IPS-NIHi7 (cell line): ENCODE measurements at regions not wholly inside any gene's neighbourhood (a gene's known extent, or its start where the extent isn't known, plus 50 kb on each side); places are given as distances from the start of the nearest gene placed in this dataset.

ENCODE experiments used
- DNase-seq: peaks from one replicate; pipeline ENCODE4 v3.0.0; 2012; ENCODE audit warnings: mixed read lengths; ENCODE audit errors: extremely low spot score

DNA sequence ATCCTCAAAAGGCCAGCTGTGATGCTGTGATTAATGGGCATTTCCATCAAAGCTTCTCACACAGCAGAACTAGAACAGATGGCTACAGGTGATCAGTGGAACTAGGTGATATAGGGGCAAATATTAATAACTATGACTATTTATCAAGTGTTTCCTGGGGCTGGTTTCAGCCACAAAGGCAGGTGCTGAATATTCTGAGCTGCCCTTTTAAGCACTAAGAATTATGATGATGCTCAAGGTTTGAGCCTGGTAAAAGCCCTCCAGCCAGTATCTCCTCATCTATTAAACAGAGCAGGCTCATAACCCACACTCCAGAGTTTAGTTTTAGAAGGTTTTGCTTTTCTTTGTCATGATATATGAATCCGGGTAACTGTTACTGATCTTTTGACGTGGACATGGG, 129.5 kb upstream of the ACP3 start:
- no peak for DNase-seq

DNA sequence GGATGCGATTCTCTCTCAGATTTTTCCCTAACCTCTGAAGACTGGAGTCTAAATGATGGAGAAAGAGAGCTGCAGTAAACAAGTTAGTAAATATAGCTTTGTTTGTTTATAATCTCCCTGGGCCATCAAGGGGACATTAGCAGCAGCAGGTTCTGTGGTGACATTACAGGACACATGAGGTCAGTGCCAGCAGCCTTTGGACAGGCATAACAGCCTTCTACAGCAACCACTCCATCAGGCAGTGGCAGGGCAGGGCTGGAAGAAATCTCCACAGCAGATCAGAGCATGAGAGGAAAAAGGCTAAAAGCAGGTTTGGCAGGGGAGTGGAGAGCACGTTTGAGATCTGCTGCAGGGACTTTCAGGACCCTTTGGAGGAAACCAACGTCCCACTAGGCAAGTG, 127.6 kb upstream of the ACP3 start:
- DNase-seq = no peak

DNA sequence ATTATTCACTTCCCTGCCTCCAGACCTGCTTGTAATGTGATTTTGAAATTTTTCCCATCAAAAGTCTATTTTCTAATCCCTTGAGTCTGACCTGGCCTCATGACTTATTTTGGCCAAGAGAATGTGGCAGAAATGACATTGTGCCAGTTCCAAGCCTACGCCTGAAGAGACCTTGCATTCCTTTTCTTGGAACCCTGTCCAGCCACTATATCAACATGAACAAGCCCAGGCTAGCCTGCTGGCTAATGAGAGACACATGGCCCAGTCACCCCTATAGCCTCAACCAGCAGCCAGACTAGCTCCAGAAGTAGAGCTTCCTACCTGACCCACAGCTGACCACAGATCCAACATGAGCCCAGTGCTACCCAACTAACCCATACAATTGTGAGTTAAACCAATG, 121.1 kb upstream of the ACP3 start:
- no peak for DNase-seq

- no peak for DNase-seq
Measured at GRCh38 chr3:132198516-132198915, 118.7 kb upstream of the ACP3 start.

DNA sequence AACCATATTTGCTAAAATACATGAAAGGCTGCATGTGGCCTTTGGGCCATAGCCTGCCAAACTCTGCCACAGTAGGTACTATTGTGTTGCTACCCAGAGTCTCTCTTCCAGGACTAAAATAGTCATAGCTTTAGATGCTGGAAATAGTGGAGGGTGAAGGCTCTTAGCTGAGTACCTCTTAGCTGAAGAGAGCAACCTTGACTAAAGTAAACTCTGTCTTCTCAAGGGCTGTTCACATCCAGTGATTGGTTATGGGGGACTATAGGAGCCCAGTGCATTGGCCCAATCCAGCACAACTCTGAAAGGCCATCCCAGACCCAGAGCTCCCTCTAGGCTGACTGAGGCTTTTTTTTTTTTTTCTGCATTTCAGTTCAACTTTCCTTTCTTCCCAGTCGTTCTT, 117.8 kb upstream of the ACP3 start:
- peak; percentile 11 for DNase-seq

- no peak for DNase-seq
Measured at GRCh38 chr3:132202586-132202985, 114.6 kb upstream of the ACP3 start.

- DNase-seq = no peak
Measured at GRCh38 chr3:132203889-132204596, 113.2 kb upstream of the ACP3 start.

GRCh38 chr3:132205609-132206008, 111.6 kb upstream of the ACP3 start:
- no peak for DNase-seq

GRCh38 chr3:132209855-132210254, 107.4 kb upstream of the ACP3 start:
- no peak for DNase-seq

DNA sequence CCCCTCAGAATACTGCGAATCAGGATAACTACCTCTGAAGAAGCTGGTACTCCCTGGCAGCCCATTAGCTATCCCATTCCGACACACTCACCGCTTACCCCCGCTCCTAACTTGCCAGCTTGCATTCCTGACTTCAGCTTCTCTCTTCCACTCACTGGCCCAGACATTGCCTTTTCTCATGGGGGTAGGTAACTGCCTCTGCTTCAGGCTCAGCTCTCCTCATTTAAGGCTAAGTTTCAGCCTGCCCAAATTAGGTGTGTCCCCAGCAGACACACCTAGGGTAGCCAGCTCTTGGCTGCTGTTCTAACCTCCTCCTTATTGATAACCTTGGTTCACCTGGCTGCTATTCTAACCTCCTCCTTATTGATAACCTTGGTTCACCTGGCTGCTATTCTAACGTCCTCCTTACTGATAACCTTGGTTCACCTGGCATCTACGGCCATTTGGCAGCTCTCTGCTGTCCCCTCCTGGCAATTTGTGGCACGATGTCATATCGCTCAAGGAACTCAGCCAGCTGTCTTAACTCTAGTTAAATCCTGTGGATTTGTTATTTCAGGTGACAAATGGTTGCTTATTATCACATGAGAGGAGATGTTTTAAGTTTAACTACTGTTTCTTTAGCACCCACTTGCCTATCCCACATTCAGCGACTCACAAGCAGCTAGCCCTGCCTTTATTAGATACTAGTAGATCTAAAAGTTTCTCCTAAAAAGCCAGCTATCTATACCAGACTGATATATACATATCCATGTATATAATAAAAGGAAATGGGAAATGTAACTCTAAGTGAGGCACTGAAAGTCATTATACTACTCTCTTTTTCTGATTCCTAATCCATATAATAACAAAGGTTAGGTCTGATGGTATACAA, 106.5 kb upstream of the ACP3 start:
- peak; percentile 75 for DNase-seq

DNA sequence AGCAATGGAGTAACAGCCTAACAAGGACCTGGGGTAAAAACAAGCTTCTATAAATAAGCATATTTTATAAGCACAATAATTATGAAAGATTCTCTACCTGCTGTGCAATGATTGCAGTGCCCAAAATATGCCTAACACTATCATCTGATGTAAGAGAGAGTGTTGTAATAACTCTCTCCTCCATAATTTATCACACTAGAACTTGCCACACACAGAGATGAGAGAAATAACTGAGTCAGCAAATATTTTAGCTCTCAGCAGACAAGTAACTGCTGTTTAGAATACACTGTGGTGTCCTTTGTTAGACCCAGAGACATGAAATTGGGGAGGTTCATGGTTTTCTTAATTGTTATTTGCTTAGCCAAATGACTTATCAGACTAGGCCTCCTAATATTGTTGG, 105.3 kb upstream of the ACP3 start:
- DNase-seq = no peak

GRCh38 chr3:132218817-132219755, 98.1 kb upstream of the ACP3 start:
- no peak for DNase-seq

GRCh38 chr3:132220986-132221385, 96.2 kb upstream of the ACP3 start:
- no peak for DNase-seq

DNA sequence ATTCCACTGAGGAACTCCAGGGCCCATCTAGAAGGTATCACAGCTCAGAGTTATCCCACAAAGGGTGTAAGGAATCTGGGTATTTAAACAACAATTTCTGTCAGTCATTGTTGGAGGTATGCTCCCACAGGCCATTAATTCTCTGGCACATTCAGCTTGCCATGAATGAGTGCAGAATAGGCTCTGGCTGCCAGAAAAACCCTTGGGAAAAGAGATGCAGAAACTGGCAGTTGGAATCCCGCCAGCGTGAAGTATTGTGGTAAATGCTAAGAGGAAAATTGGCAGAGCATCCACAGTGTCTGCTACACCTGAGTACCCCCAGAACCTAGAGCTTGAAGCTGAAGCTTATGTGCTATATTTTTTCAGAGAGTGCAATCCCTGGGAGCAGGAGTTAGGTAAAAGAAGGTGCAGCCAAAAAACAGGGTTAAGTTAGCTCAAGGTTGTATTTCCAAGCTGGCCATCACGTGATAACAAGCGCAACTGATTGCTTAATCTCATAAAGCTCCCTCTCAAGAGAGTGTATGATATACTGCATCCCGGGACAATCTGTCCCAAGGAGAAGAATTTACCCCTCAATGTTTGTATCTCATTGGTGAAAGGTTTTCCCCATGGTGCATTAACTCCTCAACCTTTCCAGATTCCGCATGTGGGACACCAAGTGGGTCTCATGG, 94.2 kb upstream of the ACP3 start:
- no peak for DNase-seq

DNA sequence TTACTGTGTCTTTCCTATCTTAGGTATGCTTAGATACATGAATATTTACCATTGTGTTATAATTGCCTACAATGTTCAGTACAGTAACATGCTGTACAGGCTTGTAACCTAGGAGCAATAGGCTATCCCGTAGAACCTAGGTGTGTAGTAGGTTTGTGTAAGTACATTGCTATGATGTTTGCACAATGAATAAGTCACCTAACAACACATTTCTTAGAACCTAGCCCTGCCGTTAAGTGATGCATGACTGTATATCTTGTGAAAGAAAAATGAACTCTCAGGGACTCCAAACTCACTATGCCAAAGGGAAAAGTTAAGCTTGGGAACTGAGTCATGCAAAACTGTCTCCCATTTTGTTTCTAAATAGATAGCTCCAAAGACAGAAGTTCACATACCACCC, 91.5 kb upstream of the ACP3 start:
- DNase-seq = no peak

DNA sequence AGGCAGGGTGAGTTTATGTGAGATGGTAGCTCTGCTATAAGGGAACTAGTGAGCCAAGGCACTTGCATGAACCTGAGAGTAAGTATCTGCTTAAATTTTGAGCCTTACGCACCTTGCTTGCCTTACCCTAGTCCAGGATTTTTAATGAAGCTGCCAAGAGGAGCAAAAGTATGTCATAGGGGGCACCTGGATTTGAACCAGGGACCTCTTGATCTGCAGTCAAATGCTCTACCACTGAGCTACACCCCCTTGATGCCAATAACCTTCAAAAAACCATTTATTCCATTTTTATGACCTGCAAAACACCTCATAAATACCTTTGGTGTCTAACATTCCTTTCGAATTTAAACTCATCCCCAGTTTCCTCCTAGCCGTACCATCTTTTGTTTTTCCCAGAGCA, 88.3 kb upstream of the ACP3 start:
- DNase-seq = no peak

- DNase-seq = no peak
Measured at GRCh38 chr3:132229641-132230040, 87.6 kb upstream of the ACP3 start.

DNA sequence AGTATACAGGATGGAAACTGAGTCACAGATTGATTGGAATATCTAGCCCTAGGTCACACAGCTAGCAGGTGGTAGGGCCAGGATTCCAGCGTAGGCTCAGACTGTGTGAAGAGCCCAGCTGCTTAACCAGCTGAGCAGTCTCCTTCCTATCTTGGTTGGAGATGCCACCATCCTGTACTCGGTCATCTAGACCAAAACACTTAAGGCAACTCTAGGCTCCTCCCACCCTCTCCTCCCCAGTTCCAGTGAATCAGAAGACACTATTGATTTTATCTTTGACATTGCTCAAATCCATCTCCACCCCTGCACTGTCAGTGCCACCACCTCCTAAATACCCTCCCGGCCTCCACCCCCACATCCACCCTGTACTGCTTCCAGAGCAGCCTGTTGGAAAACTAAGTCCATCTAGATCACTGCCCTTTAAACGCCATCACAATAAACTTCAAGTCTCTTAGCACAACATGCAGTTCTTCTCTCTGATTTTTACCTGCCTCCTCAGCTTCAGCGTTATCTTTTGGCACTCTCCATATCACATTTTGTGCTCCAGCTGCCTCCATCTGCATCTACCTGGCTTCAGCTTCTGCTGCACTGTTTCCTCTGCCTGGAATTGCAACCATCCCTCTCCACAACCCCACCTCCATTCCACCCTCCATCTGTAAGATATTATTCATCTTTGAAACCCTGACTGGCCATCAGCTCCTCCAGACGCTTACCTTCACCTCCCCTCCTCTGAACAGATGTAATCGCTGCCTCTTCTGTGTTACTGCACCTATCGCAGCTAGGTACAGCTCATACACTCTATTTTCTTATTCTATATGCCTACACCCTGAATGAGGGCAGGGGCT, 86.8 kb upstream of the ACP3 start:
- DNase-seq = no peak

DNA sequence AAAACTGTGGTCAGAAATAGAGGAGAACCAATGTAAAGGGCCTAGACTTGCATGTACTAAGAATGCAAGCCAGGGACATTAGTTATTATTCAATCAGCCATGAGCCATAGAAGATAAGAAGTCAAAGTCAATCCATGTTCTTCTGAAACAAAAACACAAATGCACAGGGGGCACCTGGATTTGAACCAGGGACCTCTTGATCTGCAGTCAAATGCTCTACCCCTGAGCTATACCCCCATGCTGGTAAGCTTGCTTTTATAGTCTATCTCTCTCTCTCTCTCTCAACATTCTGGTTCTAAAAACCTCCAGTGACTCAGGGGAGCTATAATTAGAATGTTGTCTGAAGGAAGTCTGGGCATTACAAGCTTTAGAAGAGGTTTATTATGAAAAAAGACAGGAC, 85.6 kb upstream of the ACP3 start:
- no peak for DNase-seq

DNA sequence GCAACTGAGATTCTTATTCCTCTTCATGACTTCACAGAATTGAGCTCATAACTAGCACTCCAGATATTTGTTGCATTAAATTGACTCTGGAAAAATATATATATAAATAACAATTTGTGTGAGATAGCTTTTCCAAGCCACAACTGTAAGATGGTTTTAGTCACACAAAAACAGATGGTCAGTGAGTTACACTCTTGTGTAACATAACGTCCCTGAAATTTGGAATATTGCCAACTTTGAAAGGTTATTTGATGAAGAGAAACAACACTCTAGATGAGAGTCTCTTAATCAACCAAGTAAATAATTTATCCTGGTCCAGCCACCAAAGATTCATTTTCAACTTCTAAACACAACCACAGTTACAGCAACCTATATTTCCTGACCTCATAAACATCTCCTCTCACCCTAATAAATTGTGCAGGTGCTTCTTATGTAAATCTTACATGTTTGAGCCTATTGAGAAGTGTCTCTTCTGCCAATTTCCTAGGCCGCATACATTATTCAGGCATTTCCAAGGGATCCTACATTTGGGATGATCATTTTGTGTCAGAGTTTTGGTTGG, 84.9 kb upstream of the ACP3 start:
- no peak for DNase-seq
